ENCODE measurements at regions not wholly inside any gene's neighbourhood (a gene's known extent, or its start where the extent isn't known, plus 50 kb on each side); places are given as distances from the start of the nearest gene placed in this dataset.
"Not testable (repeated sequence)": the region's sequence is repeated elsewhere in the genome, so short reads cannot be mapped to it uniquely, and the experiment has no call there.

DNA sequence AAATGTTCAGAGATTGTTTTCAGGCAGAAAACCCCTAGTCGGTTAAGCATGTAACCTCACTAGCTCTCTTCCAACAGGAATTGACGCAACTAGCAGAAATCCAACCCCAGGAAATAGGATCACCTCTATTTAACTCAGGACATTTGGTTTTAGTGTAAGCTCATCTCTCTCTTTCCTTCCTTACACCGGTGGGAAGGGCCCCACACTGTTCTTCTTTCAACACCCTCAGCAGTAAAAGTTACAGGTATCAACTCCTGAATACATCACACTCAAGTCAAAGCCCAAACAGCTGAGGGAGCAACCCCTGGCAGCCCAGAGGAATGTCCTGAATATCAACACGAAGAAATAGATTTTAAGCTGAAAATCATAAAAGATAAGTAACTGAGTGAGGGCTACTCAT lies 191.2 kb upstream of the KIF2B start:
- no peak for DNase-seq

DNA sequence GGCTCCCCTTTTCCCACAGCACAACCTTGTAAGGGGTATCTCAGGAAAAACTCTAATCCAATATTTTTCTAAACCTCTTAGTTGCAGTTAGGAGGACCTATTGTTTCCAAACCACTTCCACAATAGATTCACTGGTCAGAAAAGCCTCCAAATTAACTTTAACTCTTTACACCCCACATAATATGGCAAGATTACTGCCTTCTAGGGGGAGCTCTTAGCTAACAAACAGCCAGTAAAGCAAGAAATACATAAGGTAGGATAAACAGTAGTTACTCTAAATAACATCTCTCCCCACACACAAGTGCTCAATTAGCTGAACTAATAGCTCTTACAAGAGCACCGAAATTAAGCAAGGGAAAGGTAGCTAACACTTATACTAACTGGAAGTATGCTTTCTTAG lies 192.1 kb upstream of the KIF2B start:
- DNase-seq: no peak

DNA sequence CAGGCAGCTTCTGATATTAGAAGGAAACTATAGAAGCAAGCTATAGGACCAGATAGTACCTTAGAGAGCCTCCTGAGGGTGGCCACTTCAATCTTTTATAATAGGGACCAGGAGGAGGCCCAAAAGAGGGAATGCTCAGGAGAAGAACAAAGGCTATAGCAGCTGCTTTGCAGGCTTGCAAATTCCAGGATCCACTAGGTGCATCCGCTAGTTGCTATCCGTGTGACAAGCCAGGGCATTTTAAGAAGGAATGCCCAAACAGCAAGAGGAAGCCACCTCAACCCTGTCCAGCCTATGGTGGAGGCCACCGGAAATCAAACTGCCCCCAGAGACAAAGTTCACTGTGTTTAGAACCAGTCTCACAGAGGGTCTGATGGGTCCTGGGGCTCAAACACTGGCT lies 192.6 kb upstream of the KIF2B start:
- DNase-seq: no peak

DNA sequence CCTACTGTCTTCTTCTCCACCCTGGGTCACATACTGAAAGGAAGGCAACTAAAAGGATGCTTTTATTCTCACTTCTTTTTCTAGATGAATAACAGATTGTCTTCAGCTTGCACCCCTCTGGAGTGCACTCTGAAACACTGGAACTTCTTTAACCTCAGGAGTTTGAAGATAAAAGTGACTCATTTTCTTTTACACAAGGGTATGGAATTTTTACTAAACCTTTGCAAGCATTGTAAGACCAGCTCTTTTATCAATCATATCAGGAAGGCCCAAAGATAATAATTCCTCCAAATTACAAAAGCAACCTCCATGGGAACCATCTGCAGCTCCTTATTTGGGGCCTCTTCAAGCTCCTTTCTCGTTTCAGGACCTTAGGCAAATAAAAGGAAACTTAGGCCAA lies 193.5 kb upstream of the KIF2B start:
- DNase-seq: no peak

DNA sequence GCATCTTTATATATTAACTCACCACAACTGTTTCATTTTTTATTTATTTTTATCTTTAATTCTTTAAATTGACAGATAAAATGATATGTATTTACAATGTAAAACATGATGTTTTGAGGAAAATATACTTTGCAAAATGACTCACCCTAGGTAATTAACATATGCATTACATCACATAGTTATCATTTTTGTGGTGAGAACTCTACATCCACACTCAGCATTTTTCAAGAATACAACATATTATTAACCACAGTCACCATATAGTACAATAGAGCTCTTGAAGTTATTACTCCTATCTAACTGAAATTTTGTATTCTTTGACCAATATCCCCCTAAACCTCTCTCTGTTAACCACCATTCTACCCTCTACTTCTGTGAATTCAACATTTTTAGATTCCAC lies 194.7 kb upstream of the KIF2B start:
- no peak for DNase-seq

DNA sequence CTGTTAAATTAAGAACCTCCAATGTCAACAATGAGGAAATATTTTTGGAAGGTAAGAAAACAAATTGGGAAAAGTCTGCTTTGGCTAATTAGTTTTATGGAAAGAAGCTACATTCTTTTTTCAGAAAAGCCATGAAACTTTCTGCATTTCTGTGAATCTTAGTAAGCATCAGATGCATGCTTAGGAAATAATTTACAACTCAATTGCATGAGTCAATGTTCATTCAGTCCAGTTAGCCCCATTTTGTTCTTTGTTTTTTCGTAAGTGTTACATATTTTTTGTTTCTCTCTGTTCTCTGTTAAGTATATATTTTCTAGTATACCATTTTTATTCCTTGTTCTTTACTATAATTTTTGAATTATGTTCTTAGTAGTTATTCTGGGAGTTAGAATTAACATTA lies 195.2 kb upstream of the KIF2B start:
- DNase-seq: no peak

DNA sequence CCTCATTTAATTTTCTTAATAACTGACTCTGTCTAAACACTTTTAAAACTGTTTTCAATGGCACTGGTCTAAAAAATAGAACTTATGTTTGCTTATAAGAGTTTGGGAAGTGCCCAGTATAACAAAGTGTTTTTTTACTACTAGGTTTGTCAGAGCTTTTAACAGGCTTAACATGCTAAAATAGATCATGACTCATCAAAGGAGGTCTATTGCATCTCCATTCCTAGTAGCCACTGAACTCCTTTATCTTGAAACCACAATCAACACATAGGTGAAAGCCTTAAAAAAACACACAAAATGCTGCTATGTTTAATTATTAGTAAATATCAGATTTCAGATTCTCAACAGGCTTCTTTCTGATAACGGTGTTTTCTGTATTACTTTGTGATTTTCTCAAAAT lies 196.4 kb upstream of the KIF2B start:
- no peak for DNase-seq

DNA sequence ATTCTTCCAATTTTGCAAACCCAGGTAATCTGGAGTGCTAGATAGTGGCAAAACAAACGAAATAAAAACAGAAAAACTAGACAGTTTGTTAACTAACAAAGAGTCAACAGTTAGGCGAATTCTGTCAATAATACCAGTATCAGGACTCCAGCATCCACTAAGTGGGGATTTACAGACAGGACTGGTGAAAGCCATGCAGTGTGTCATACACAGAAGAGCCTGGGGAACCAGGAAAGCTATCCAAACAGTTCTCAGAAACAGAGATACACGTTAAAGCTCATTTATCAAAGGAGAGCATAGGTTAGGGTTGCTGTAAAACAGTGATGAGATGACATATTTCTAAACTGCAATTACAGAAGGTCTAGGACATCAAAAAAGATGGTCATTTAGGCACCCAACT lies 203.7 kb upstream of the KIF2B start:
- DNase-seq: no peak

DNA sequence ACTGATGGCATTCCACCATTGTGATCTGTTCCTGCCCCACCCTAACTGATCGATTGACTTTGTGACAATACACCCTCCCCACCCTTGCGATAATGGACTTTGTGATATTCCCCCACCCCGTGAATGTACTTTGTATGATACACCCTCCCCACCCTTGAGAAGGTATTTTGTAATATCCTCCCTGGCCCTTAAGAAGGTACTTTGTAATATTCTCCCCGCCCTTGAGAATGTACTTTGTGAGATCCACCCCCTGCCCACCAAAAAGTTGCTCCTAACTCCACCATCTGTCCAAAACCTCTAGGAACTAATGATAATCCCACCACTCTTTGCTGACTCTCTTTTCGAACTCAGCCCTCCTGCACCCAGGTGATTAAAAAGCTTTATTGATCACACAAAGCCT lies 214.5 kb upstream of the KIF2B start:
- DNase-seq: not testable (repeated sequence)

DNA sequence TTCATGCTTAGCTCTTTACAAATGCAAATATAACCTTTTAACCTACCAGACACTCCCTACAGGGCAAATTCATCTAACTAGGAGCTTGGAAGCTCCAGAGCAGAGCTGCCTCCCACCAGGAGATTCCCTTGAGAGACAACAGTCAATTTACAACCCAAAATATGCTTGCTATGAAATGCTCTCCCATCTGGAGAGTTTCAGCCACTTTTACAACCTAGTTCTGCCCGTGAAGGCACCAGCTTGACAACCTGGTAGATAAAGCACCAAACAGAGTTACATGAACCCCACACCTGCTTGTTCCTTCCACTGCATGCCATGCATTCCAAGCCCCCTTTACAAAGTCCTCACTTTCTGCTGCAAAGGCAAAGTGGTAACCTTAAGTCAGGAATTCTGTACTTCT lies 215.3 kb upstream of the KIF2B start:
- no peak for DNase-seq

DNA sequence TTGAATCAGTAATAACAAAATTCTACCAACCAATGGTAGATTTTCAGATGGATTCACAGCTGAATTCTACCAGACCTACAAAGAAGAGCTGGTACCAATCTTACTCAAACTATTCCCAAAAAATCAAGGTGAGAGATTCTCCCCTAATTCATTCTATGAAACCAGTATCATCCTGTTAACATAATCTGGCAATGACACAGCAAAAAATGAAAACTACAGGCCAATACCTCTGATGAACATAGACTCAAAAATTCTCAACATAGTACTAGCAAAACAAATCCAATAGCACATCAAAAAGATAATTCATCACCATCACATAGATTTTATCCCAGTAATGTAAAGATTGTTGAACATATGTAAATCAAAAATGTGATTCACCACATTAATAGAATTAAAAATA lies 234.4 kb upstream of the KIF2B start:
- no peak for DNase-seq

DNA sequence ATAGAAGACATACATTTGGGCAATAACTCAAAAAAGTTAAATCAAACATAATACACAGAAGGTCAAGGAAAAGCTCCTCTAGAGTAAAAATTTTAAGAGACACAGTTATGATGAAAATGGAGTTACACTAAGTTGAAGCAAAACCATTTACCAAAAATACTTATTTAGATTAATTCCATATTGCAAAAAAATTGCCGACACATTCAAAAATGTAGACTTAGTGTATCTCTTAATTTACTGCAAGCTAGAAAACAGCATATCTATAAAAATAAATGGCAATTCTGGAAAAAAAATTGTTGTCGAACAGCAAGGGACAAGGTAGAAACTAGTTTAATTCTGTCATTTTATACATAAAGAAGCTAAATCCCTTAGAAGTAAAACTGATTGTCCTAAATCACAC lies 248.7 kb upstream of the KIF2B start:
- DNase-seq: no peak

DNA sequence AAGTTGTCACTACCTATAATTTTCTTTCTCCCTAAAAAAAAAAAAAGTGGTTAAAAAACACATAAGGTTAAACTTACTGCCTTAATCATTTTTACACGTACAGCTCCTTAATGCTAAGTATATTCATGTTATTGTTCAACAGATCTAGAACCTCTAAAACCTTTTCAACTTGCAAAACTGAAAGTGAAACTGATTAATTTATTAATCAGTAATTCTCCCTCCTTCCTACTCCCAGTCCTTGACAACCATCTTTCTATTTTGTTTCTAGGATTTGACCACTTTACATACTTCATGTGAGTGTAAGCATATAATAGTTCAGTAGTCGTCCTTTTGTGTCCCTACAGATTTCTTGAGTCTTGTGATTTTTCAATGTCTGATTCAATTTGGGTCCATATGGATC lies 251.4 kb upstream of the KIF2B start:
- DNase-seq: no peak

DNA sequence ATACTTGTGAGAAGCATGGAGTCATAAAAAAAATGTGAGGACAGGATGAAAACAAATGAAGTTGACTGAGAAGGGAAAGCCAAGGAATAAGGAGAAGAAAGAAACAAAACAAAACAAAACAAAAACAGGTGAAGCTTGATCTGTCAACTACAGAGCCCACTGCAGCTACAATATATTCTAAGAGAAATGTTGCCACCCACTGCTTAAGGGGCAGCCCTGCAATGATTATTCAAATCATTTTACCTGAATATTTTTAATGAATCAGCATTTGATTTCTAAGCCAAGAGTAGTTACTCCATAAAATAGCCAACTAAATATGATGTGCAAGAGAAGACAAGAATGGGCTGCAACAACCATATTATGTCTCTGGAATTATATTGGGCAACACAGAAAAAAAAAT lies 252.0 kb upstream of the KIF2B start:
- no peak for DNase-seq

DNA sequence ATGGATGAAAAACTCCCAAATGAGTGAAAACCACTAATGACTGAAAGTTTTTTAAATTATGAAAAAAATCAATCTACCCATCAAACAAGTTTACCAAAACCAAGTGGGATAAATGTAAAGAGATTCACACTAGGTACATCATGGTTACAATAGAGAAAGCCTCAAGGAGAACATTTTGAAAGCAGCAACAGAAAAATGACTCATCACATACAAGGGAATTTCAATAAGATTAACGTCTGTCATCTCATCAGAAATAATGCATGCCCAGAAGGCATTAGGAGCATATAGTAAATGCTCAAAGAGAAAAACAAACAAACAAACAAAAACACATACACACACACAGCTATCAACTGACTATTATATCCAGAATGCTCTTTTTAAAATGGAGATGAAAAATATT lies 261.8 kb upstream of the KIF2B start:
- no peak for DNase-seq

DNA sequence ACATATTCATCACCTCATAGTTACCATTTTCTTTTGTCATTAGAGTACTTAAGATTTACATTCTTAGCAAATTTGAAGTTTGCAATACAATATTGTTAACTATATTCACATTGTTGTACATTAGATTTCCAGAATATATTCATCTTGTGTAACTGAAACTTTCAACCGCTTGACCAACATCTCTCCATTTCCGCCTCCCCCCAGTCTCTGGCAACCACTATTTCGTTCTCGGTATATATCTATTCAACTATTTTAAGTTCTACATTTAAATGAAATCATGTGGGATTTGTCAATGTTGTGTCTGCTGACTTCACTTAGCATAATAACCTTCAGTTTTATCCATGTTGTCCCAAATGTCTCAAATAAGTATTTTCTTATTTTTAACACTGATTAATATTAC lies 274.5 kb upstream of the KIF2B start:
- no peak for DNase-seq

DNA sequence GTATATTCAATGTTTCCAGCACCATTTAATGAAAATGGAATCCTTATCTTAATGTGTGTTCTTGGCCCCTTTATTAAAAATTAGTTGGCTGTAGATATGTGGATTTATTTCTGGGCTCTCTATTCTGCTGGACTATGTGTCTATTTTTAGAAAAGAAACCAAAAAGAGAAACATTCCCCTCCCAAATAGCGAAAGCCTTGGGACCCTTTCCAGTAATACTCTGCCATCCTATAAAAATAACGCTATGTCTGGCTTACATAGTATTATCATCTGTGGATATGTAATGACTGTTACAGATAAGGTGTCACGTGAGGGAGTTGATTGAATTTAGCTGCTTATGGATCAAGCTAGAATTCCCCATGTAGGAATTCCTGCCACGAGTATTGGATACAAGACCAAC lies 279.3 kb upstream of the KIF2B start:
- no peak for DNase-seq

DNA sequence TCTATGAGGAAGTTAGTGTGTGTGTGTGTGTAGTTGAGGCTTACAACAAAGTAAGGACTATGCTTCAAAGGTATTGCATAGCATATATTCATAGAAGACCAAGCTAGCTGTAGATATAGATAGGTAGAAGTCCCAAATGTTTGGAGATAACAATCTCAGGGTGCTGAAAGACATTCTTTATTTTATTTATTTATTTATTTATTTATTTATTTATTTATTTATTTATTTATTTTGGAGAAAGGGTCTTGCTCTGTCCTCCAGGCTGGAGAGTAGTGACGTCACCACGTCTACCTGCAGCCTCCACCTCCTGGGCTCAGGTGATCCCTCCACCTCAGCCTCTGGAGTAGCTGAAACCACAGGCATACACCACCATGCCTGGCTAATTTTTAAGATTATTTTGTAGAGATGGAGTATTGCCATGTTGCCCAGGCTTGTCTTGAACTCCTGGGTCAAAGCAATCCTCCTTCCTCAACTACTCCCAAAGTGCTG lies 284.6 kb upstream of the KIF2B start:
- no peak for DNase-seq

DNA sequence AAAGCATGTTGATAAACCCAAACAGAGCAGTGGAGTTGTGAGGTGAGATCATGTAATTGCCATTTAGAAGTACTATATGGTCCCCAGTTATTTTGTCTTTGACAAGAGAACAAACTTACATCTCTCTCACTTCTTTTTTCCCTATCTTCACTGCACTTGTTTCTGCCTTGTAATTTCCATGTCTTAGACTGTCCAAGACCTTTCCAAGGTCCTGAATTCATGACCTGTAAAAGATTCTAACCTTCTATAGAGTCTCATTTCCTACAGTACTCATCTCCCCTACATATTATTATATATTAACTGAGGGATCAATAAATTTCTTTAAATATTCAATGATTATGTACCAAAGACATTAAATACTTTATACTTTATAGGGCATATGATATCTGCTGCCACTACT lies 295.3 kb upstream of the KIF2B start:
- no peak for DNase-seq

DNA sequence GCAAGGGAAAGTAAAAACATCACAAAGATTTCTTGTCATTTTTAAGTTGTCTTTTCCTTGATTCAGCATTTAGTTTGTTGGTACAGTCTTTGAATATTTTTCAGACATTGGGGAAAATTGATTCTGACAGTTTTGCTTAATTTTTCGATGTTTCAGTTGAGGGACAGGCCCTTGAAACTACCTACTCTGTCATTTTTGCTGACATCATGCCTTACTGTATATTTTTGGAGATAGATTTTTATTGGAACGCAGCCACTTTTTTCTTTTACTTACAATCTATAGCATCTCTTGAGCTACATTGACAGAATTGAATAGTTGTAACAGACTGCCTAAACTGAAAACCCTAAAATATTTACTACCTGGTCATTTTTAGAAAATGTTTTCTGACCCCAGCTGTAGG lies 297.1 kb upstream of the KIF2B start:
- DNase-seq: no peak

DNA sequence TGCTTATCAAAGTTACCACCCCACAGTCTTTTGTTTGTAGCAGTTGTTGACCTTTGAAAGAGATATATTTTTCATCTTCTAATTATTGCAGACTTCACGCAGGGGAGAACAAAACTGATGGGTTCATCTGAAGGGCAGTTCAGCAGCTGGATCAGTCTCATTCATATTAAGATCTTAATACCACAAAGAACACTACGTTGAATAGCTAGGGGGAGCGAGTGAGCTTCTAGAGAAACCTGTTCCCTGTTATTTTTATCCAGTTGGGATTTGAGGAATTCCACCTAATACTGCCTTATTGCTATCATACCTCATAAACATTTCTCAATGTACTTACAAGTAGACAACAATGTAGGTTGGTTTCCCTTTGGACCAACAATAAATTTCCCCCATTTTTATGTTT lies 306.1 kb upstream of the KIF2B start:
- DNase-seq: no peak

DNA sequence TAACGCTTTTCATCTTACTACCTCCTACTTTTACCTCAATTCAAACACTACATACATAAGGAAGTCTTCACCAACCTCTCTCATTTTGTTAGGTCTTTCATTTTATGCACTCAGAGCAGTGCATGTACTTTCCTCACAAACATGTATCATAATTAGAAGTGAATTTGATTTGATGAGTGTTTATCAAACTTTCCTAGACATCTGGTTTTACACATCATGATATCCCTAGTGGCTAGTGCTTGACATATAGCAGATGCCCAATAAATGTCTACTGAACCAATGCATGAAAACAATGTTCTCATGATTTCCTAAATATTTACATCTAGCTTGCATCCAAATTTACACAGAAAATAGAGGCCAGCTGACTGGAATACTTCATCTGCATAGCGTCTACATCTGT lies 323.4 kb upstream of the KIF2B start:
- no peak for DNase-seq

DNA sequence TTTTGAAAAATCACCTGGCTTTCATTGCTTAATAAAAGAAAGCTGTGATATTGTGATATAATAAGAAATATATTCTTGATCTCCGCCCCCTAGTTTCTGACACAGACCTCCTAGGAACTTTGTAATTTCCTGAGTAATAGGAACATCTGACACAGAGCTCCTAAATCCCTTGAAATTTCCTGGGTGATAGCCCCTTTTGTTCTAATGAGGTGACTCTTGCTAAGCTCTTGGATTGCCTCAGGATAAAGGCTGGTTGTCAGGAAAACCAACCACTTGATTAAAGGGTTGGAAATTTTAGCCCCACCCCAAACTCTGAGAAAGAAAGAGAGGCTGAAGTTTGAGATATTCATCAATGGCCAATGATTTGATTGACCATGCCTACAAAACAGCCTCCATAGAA lies 326.4 kb upstream of the KIF2B start:
- DNase-seq: no peak

DNA sequence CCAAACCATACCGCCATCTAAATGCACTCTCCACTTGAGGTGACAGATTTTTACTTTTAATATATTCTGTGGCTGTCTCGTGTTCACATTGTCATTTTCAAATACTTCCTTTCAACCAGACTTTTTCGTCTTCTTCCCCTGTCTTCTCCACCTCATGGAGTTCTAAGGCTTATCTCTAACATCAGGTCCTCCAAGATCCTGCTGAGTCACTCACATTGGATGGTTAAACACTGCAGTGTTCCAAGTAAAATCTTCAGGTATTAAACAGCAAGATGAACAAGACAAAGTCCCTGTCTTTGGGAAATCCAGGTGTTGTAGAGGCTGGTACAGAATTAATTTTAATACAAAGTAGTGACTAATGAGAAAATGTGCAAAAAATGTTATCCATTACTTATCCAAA lies 330.2 kb upstream of the KIF2B start:
- DNase-seq: no peak

DNA sequence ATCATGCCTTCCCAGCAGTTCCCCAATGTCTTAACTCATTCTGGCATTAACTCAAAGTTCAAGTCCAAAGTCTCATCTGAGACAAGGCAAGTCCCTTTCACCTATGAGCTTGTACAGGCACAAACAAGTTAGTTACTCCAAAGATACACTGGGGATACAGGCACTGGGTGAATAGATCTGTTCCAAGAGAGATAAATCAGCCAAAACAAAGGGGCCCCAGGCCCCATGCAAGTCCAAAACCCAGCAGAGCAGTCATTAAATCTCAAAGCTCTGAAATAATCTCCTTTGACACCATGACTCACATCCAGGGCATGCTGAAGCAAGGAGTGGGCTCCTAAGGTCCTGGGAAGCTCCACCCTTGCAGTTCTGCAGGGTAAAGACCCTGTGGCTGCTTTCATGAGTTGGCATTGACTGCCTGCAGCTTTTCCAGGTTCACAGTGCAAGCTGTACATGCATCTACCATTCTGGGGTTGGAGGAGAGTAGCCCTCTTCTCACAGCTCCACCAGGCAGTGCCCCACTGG lies 332.2 kb upstream of the KIF2B start:
- no peak for DNase-seq

DNA sequence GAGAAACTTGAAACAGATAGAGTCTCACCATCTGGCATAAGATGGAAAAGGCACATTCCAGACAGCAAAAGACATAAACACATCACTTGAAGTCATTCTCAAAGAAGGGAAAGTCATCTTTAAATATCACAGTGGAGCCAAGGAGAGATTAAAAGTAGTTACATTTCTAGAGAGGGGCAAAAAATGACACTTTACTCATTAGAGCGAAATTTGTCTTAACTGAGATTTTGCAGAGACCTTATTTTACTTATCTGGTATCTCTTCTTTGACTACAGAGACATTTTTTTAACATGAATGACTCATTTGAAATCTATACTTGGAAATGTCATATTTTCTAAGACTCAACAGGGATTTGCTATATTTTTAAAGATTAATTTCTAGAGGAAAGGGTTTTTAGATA lies 339.0 kb upstream of the KIF2B start:
- DNase-seq: no peak
